ENCODE measurements at regions not wholly inside any gene's neighbourhood (a gene's known extent, or its start where the extent isn't known, plus 50 kb on each side); places are given as distances from the start of the nearest gene placed in this dataset.
"Not testable (repeated sequence)": the region's sequence is repeated elsewhere in the genome, so short reads cannot be mapped to it uniquely, and the experiment has no call there.

DNA sequence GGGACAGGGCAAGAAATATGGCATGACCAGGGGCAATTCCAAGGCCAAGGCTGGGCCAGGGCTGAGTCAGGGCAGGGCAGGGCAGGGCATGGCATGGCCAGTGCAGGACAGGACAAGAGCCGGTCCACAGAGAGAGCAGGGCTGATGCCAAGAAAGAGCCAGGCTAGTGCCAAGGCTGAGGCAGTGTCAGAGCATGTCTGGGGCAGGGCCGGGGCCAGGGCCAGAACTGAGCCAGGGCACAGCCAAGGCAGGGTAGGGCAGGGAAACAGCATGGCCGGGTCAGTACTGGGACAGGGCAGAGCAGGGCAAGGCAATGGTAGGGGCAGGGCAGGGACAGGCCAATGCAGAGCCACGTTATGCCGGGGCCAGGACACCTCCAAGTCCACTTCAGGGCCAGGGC lies 403.9 kb downstream of the ZNF33B start:
- TF ChIP-seq CTCF, POLR2A (IDR thresholded peaks at IDR 0.05): not testable (repeated sequence)
